NT2/D1 (cell line): ENCODE measurements at regions not wholly inside any gene's neighbourhood (a gene's known extent, or its start where the extent isn't known, plus 50 kb on each side); places are given as distances from the start of the nearest gene placed in this dataset.

Experiments used
- SUZ12 ChIP-seq: IDR thresholded peaks from 2 replicates; pipeline ENCODE4 v1.6.1; 2011; ENCODE audit not compliant: insufficient read length, insufficient read depth; ENCODE audit errors: extremely low read depth
- YY1 ChIP-seq: IDR thresholded peaks from 2 replicates; pipeline ENCODE4 v1.6.1; 2011; ENCODE audit not compliant: insufficient read length, insufficient read depth
- ZNF274 ChIP-seq: IDR thresholded peaks from 2 replicates; pipeline ENCODE4 v1.6.1; 2011; ENCODE audit warnings: mild to moderate bottlenecking, low read depth, low read length

GRCh38 chr20:52259295-52259694 is 67.7 kb upstream of the ZFP64 start:
- TF ChIP-seq ZNF274 = no peak
- no peak for TF ChIP-seq YY1
- no peak for TF ChIP-seq SUZ12
